GM06990 (cell line): ENCODE measurements at regions not wholly inside any gene's neighbourhood (a gene's known extent, or its start where the extent isn't known, plus 50 kb on each side); places are given as distances from the start of the nearest gene placed in this dataset.

Experiments used
- DNase-seq: peaks from one replicate; pipeline ENCODE4 v3.0.0-alpha.2; 2011; ENCODE audit not compliant: insufficient read length; ENCODE audit errors: extremely low read depth
- H3K27me3 ChIP-seq: replicated peaks from 2 replicates; pipeline ENCODE4 v1.6.0; 2011; ENCODE audit warnings: low read length; ENCODE audit not compliant: control insufficient read depth, insufficient read depth
- H3K36me3 ChIP-seq: 2 replicates; pipeline ENCODE4 v1.5.1; 2011; ENCODE audit warnings: low read length; ENCODE audit not compliant: control insufficient read depth, insufficient read depth
- H3K4me3 ChIP-seq: replicated peaks from 2 replicates; pipeline ENCODE4 v1.5.1; 2011; ENCODE audit warnings: low read depth, mild to moderate bottlenecking, control low read depth, low read length
- TF ChIP-seq, protein P1 (sequence below): IDR thresholded peaks from 2 replicates; pipeline ENCODE4 v1.5.1; 2011; ENCODE audit warnings: low read length, control low read depth, mild to moderate bottlenecking, inconsistent platforms; ENCODE audit not compliant: insufficient read depth, poor library complexity, severe bottlenecking

GRCh38 chr5:56291079-56291643 lies 58.0 kb upstream of the ANKRD55 start:
- no peak for DNase-seq

DNA sequence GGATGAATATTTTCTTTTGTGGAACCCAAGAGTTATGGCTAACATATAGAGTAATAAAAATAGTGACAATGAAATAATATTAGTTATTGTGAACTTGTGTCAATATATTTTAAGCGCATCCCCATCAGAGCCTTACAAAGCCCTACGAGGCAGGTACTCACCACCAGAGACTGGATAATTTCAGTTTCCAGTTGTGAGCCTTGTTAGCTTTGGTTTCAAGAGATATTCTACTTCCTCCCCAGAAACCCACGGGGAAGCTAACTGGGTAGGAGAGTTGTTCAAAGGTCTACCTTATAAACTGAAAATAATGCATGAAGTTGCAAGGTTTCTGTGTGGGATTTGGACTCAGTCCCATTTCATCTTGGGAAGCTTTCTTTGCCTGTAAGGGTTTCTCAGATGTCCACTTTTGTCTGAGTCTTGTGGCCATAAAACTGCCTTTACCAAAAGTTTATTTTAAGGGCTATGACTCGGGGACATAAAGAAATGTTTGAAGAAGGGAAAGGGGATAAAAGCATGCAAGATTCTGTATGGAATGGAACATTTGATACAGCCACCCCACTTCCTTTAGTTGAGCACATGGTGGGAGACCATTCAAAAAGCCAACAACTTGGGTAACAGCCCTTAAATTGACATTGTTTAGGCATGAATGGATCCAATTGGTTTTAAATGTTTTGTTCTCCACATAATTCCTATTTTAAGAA lies 57.4 kb upstream of the ANKRD55 start:
- Histone ChIP-seq H3K27me3 (no peaks in the 10 kb centered on the region), H3K4me3 (no peak overlapping the region), H3K36me3 (no peaks in the 10 kb centered on the region)
- no peak for DNase-seq
- TF ChIP-seq, protein P1, sequence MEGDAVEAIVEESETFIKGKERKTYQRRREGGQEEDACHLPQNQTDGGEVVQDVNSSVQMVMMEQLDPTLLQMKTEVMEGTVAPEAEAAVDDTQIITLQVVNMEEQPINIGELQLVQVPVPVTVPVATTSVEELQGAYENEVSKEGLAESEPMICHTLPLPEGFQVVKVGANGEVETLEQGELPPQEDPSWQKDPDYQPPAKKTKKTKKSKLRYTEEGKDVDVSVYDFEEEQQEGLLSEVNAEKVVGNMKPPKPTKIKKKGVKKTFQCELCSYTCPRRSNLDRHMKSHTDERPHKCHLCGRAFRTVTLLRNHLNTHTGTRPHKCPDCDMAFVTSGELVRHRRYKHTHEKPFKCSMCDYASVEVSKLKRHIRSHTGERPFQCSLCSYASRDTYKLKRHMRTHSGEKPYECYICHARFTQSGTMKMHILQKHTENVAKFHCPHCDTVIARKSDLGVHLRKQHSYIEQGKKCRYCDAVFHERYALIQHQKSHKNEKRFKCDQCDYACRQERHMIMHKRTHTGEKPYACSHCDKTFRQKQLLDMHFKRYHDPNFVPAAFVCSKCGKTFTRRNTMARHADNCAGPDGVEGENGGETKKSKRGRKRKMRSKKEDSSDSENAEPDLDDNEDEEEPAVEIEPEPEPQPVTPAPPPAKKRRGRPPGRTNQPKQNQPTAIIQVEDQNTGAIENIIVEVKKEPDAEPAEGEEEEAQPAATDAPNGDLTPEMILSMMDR = no peak

More at GRCh38 chr5:56291079-56291643, 58.0 kb upstream of the ANKRD55 start:
- TF ChIP-seq, protein P1 = no peak
- H3K4me3 ChIP-seq = no peak overlapping the region
- H3K36me3 ChIP-seq = no peaks in the 10 kb centered on the region
- H3K27me3 ChIP-seq = no peaks in the 10 kb centered on the region

- no peak for DNase-seq
- H3K4me3 ChIP-seq = no peak overlapping the region
- H3K27me3 ChIP-seq = no peaks in the 10 kb centered on the region
- TF ChIP-seq, protein P1 = no peak
- H3K36me3 ChIP-seq = no peaks in the 10 kb centered on the region
These were observed 56.5 kb upstream of the ANKRD55 start for GRCh38 chr5:56289602-56289987.

GRCh38 chr5:56288873-56289601 lies 55.9 kb upstream of the ANKRD55 start:
- Histone ChIP-seq H3K36me3 (no peaks in the 10 kb centered on the region), H3K27me3 (no peaks in the 10 kb centered on the region), H3K4me3 (no peak overlapping the region)
- TF ChIP-seq, protein P1 = no peak
- DNase-seq = no peak

- DNase-seq = no peak
- Histone ChIP-seq H3K4me3 (no peak overlapping the region), H3K36me3 (no peaks in the 10 kb centered on the region), H3K27me3 (no peaks in the 10 kb centered on the region)
- TF ChIP-seq, protein P1 = no peak
These were observed 53.1 kb upstream of the ANKRD55 start for GRCh38 chr5:56286015-56286884.
